ENCODE measurements at regions not wholly inside any gene's neighbourhood (a gene's known extent, or its start where the extent isn't known, plus 50 kb on each side); places are given as distances from the start of the nearest gene placed in this dataset.

- TF ChIP-seq CTCF (IDR thresholded peaks at IDR 0.05; ENCODE audit: low read depth, low read length, poor library complexity, severe bottlenecking) (no peak), EZH2phosphoT487 (IDR thresholded peaks at IDR 0.05; ENCODE audit: borderline replicate concordance, low read length) (no peak)
These were observed 254.3 kb downstream of the PDHA2 start for GRCh38 chr4:96094183-96094582.

Measured in DOHH2 (cell line).